Neural cell (in vitro differentiated cells): ENCODE measurements at regions not wholly inside any gene's neighbourhood (a gene's known extent, or its start where the extent isn't known, plus 50 kb on each side); places are given as distances from the start of the nearest gene placed in this dataset.
"Not testable (repeated sequence)": the region's sequence is repeated elsewhere in the genome, so short reads cannot be mapped to it uniquely, and the experiment has no call there.

Experiments
- H2AFZ ChIP-seq: fragments of 200-600, 300-800 bp; sonication (generic), shearing (Covaris generic); 2 replicates; pipeline ENCODE4 v1.6.0; 2014; ENCODE audit warnings: low read depth, mild to moderate bottlenecking, antibody characterized with exemption, low read length, moderate library complexity
- H3F3A ChIP-seq: fragments of 200-600 bp; shearing (Covaris generic); 2 replicates; pipeline ENCODE4 v1.6.1; 2016; ENCODE audit warnings: mild to moderate bottlenecking, moderate library complexity, mixed read lengths, antibody characterized with exemption, low read length; ENCODE audit not compliant: insufficient read depth, poor library complexity, severe bottlenecking
- H3K27ac ChIP-seq: fragments of 200-600, 300-800 bp; sonication (generic), shearing (Covaris generic); 2 replicates; pipeline ENCODE4 v1.5.1; 2014; ENCODE audit warnings: mild to moderate bottlenecking, low read length, moderate library complexity
- H3K27me3 ChIP-seq: fragments of 300-800, 200-600 bp; sonication (generic), shearing (Covaris generic); 2 replicates; pipeline ENCODE4 v1.6.0; 2014; ENCODE audit warnings: mild to moderate bottlenecking, low read depth, low read length, moderate library complexity; ENCODE audit not compliant: insufficient read depth
- H3K36me3 ChIP-seq: fragments of 300-800, 200-600 bp; sonication (generic), shearing (Covaris generic); 2 replicates; pipeline ENCODE4 v1.5.1; 2014; ENCODE audit warnings: mild to moderate bottlenecking, antibody characterized with exemption, low read length, moderate library complexity; ENCODE audit not compliant: insufficient read depth
- H3K4me2 ChIP-seq: fragments of 300-800, 200-600 bp; sonication (generic), shearing (Covaris generic); 2 replicates; pipeline ENCODE4 v1.6.0; 2014; ENCODE audit warnings: mild to moderate bottlenecking, low read length
- H3K4me3 ChIP-seq: fragments of 300-800, 200-600 bp; sonication (generic), shearing (Covaris generic); 2 replicates; pipeline ENCODE4 v1.5.1; 2014; ENCODE audit warnings: mild to moderate bottlenecking, low read length, moderate library complexity
- H3K79me2 ChIP-seq: fragments of 200-600 bp; shearing (Covaris generic); replicated peaks from 2 replicates; pipeline ENCODE4 v1.6.0; 2014; ENCODE audit warnings: mild to moderate bottlenecking, low read length, moderate library complexity; ENCODE audit not compliant: insufficient read depth
- H3K9ac ChIP-seq: fragments of 300-800, 200-600 bp; sonication (generic), shearing (Covaris generic); 2 replicates; pipeline ENCODE4 v1.6.1; 2016; ENCODE audit warnings: mild to moderate bottlenecking, low read length, mixed read lengths
- H3K9me2 ChIP-seq: fragments of 200-600 bp; shearing (Covaris generic); 2 replicates; pipeline ENCODE4 v1.6.1; 2016; ENCODE audit warnings: mild to moderate bottlenecking, low read length, mixed read lengths; ENCODE audit not compliant: insufficient read depth
- H3K9me3 ChIP-seq: fragments of 200-600, 300-800 bp; sonication (generic), shearing (Covaris generic); 2 replicates; pipeline ENCODE4 v1.6.1; 2016; ENCODE audit warnings: mild to moderate bottlenecking, mixed run types, low read length, moderate library complexity, mixed read lengths
- H4K20me1 ChIP-seq: fragments of 200-600 bp; shearing (Covaris generic); 2 replicates; pipeline ENCODE4 v1.6.1; 2016; ENCODE audit warnings: mild to moderate bottlenecking, mixed run types; ENCODE audit not compliant: insufficient read depth
- CTCF ChIP-seq: fragments of 450-650 bp; IDR thresholded peaks from 2 replicates; pipeline ENCODE4 v1.5.1; 2014; ENCODE audit warnings: antibody characterized with exemption, mild to moderate bottlenecking, moderate library complexity; ENCODE audit not compliant: poor library complexity, severe bottlenecking
- EP300 ChIP-seq: fragments of 450-650 bp; conservative IDR thresholded peaks from 2 replicates; pipeline ENCODE4 v1.6.1; 2014; ENCODE audit warnings: antibody characterized with exemption, mild to moderate bottlenecking, moderate library complexity; ENCODE audit not compliant: poor library complexity, severe bottlenecking
- MXI1 ChIP-seq: fragments of 450-650 bp; conservative IDR thresholded peaks from 2 replicates; pipeline ENCODE4 v1.6.1; 2014; ENCODE audit warnings: antibody characterized with exemption, mild to moderate bottlenecking; ENCODE audit not compliant: poor library complexity, severe bottlenecking
- POLR2AphosphoS5 ChIP-seq: IDR thresholded peaks from 2 replicates; pipeline ENCODE4 v1.6.1; 2012
- SMC3 ChIP-seq: fragments of 450-650 bp; conservative IDR thresholded peaks from 2 replicates; pipeline ENCODE4 v1.6.1; 2014; ENCODE audit warnings: antibody characterized with exemption, mild to moderate bottlenecking, moderate library complexity; ENCODE audit not compliant: poor library complexity
- TAF1 ChIP-seq: IDR thresholded peaks from 2 replicates; pipeline ENCODE4 v1.6.1; 2012; ENCODE audit warnings: low read depth
- TF ChIP-seq, protein P1 (sequence below): IDR thresholded peaks from 2 replicates; pipeline ENCODE4 v1.6.1; 2012; ENCODE audit warnings: borderline replicate concordance

GRCh38 chr13:110981379-110981778 lies 66.5 kb upstream of the ANKRD10 start:
- Histone ChIP-seq H4K20me1 (no peaks in the 10 kb centered on the region), H3K27ac (no peak overlapping the region), H3F3A (no peaks in the 10 kb centered on the region), H3K9me3 (no peaks in the 10 kb centered on the region), H3K79me2 (no peaks in the 10 kb centered on the region), H2AFZ (no peak overlapping the region), H3K27me3 (no peaks in the 10 kb centered on the region), H3K36me3 (no peaks in the 10 kb centered on the region), H3K4me3 (no peak overlapping the region), H3K9ac (no peak overlapping the region), H3K4me2 (no peak overlapping the region), H3K9me2 (no peaks in the 10 kb centered on the region)
- no peak for TF ChIP-seq SMC3
- TF ChIP-seq MXI1: no peak
- TF ChIP-seq POLR2AphosphoS5: no peak
- no peak for TF ChIP-seq CTCF
- TF ChIP-seq EP300: no peak
- TF ChIP-seq, protein P1, sequence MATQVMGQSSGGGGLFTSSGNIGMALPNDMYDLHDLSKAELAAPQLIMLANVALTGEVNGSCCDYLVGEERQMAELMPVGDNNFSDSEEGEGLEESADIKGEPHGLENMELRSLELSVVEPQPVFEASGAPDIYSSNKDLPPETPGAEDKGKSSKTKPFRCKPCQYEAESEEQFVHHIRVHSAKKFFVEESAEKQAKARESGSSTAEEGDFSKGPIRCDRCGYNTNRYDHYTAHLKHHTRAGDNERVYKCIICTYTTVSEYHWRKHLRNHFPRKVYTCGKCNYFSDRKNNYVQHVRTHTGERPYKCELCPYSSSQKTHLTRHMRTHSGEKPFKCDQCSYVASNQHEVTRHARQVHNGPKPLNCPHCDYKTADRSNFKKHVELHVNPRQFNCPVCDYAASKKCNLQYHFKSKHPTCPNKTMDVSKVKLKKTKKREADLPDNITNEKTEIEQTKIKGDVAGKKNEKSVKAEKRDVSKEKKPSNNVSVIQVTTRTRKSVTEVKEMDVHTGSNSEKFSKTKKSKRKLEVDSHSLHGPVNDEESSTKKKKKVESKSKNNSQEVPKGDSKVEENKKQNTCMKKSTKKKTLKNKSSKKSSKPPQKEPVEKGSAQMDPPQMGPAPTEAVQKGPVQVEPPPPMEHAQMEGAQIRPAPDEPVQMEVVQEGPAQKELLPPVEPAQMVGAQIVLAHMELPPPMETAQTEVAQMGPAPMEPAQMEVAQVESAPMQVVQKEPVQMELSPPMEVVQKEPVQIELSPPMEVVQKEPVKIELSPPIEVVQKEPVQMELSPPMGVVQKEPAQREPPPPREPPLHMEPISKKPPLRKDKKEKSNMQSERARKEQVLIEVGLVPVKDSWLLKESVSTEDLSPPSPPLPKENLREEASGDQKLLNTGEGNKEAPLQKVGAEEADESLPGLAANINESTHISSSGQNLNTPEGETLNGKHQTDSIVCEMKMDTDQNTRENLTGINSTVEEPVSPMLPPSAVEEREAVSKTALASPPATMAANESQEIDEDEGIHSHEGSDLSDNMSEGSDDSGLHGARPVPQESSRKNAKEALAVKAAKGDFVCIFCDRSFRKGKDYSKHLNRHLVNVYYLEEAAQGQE: no peak
- TF ChIP-seq TAF1: no peak

GRCh38 chr13:110980921-110981320 lies 66.1 kb upstream of the ANKRD10 start:
- no peak overlapping the region for H3K27ac ChIP-seq
- no peaks in the 10 kb centered on the region for H3F3A ChIP-seq
- H3K9me3 ChIP-seq: no peaks in the 10 kb centered on the region
- no peaks in the 10 kb centered on the region for H3K27me3 ChIP-seq
- no peaks in the 10 kb centered on the region for H3K36me3 ChIP-seq
- no peak overlapping the region for H3K9ac ChIP-seq
- TF ChIP-seq SMC3: no peak
- TF ChIP-seq, protein P1: no peak
- no peaks in the 10 kb centered on the region for H3K79me2 ChIP-seq
- H3K4me2 ChIP-seq: no peak overlapping the region
- no peaks in the 10 kb centered on the region for H3K9me2 ChIP-seq
- H4K20me1 ChIP-seq: no peaks in the 10 kb centered on the region
- no peak overlapping the region for H3K4me3 ChIP-seq
- no peak overlapping the region for H2AFZ ChIP-seq

- not testable (repeated sequence) for H3K9me2 ChIP-seq, H3K27me3 ChIP-seq, H2AFZ ChIP-seq, H3K9me3 ChIP-seq, H3K79me2 ChIP-seq, H3K4me2 ChIP-seq, H3K4me3 ChIP-seq, H3F3A ChIP-seq, H3K27ac ChIP-seq, H3K9ac ChIP-seq, H3K36me3 ChIP-seq, H4K20me1 ChIP-seq
Observed at GRCh38 chr13:110979149-110979548, 64.3 kb upstream of the ANKRD10 start.
